GM23248 (cell line): ENCODE measurements at regions not wholly inside any gene's neighbourhood (a gene's known extent, or its start where the extent isn't known, plus 50 kb on each side); places are given as distances from the start of the nearest gene placed in this dataset.
"Not testable (repeated sequence)": the region's sequence is repeated elsewhere in the genome, so short reads cannot be mapped to it uniquely, and the experiment has no call there.

Experiments used
- DNase-seq: peaks from one replicate; pipeline ENCODE4 v3.0.0-alpha.2; 2015
- H2AFZ ChIP-seq: fragments of 200-600 bp; sonication (generic); 2 replicates; pipeline ENCODE4 v1.6.1; 2016; ENCODE audit warnings: antibody characterized with exemption
- H3F3A ChIP-seq: fragments of 200-600 bp; sonication (generic); 2 replicates; pipeline ENCODE4 v1.6.1; 2016; ENCODE audit warnings: mild to moderate bottlenecking, antibody characterized with exemption, mixed run types; ENCODE audit not compliant: insufficient read depth
- H3K27ac ChIP-seq: fragments of 200-600 bp; sonication (generic); 2 replicates; pipeline ENCODE4 v1.5.1; 2016; ENCODE audit warnings: mild to moderate bottlenecking
- H3K27me3 ChIP-seq: fragments of 200-600 bp; sonication (generic); replicated peaks from 2 replicates; pipeline ENCODE4 v1.6.1; 2016; ENCODE audit warnings: mild to moderate bottlenecking; ENCODE audit not compliant: insufficient read depth
- H3K36me3 ChIP-seq: fragments of 200-600 bp; sonication (generic); 2 replicates; pipeline ENCODE4 v1.6.1; 2016; ENCODE audit warnings: low read depth, mild to moderate bottlenecking
- H3K4me1 ChIP-seq: fragments of 200-600 bp; sonication (generic); 2 replicates; pipeline ENCODE4 v1.6.1; 2016; ENCODE audit warnings: mild to moderate bottlenecking; ENCODE audit not compliant: insufficient read depth
- H3K4me2 ChIP-seq: fragments of 200-600 bp; sonication (generic); one replicate; pipeline ENCODE4 v1.6.1; 2016; ENCODE audit warnings: mild to moderate bottlenecking; ENCODE audit not compliant: unreplicated experiment
- H3K4me3 ChIP-seq: fragments of 200-600 bp; sonication (generic); 2 replicates; pipeline ENCODE4 v1.5.1; 2016; ENCODE audit warnings: mild to moderate bottlenecking
- H3K79me2 ChIP-seq: fragments of 200-600 bp; sonication (generic); 2 replicates; pipeline ENCODE4 v1.6.1; 2016; ENCODE audit warnings: mild to moderate bottlenecking; ENCODE audit not compliant: insufficient read depth
- H3K9ac ChIP-seq: fragments of 200-600 bp; sonication (generic); 2 replicates; pipeline ENCODE4 v1.6.1; 2016; ENCODE audit warnings: mild to moderate bottlenecking
- H3K9me2 ChIP-seq: fragments of 200-600 bp; sonication (generic); 2 replicates; pipeline ENCODE4 v1.6.1; 2016; ENCODE audit warnings: mixed run types, mild to moderate bottlenecking, moderate library complexity; ENCODE audit not compliant: insufficient read depth
- H3K9me3 ChIP-seq: fragments of 200-600 bp; sonication (generic); one replicate; pipeline ENCODE4 v1.6.1; 2017; ENCODE audit warnings: low read depth
- H4K20me1 ChIP-seq: fragments of 200-600 bp; sonication (generic); 2 replicates; pipeline ENCODE4 v1.6.0; 2016; ENCODE audit not compliant: insufficient read depth
- EZH2 ChIP-seq: fragments of 200-600 bp; sonication (generic); IDR thresholded peaks from 2 replicates; pipeline ENCODE4 v1.6.1; 2018; ENCODE audit warnings: antibody characterized with exemption, mild to moderate bottlenecking; ENCODE audit not compliant: insufficient read depth, poor library complexity, severe bottlenecking
- EZH2phosphoT487 ChIP-seq: fragments of 200-600 bp; sonication (generic); IDR thresholded peaks from 2 replicates; pipeline ENCODE4 v1.6.1; 2018; ENCODE audit warnings: antibody characterized with exemption, moderate library complexity, mild to moderate bottlenecking, low read depth; ENCODE audit not compliant: insufficient read depth
- WGBS, 2 experiments: methylation state at CpG; one replicate each; pipeline ENCODE4 v1.1.6; 2015 to 2017; ENCODE audit warnings: low lambda C conversion rate in 2 of 2, low coverage in 1 of 2; ENCODE audit errors: missing lambda C conversion rate in 2 of 2; 5-methylcytosine and 5-hydroxymethylcytosine counted together
- in situ Hi-C: fragments of 300-500 bp; cut with MboI; formaldehyde crosslinking; loops from 2 replicates; pipeline ENCODE4 v1.15.0; 2020

DNA sequence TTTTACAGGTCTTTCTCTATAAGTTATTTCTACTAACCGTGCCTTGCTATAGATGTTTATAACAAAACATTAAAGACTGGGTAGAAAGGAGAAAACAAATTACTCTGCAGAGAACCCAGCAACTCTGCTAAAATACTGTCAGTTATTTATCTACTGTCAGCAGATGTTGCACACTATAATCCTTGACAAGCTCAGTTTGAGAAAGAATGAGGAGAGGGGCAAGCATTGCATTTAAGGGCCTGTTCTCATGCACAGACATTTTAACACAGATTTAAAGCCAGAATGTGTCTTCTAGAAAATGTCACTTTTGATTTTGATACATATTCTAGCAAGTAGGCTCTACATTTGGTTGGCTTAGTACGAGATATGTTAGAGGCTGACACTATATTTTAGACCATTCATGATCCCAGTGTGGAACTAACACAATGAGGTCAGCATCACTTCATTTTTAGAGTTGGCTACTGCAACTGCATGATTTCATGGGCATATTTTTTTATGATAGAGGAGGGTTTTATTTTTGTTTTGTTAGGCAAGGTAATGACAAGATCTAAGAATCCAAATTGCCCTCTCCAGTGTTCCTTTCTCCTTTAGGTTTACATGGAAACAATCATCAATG lies 516.4 kb downstream of the ZEB2 start:
- Histone ChIP-seq H3K9me2 (no peaks in the 10 kb centered on the region), H4K20me1 (no peaks in the 10 kb centered on the region), H3K27ac (no peak overlapping the region), H3K4me2 (no peak overlapping the region), H3K4me1 (no peaks in the 10 kb centered on the region), H3K79me2 (no peaks in the 10 kb centered on the region), H2AFZ (no peak overlapping the region), H3K9me3 (no peaks in the 10 kb centered on the region), H3K27me3 (no peaks in the 10 kb centered on the region), H3K36me3 (no peaks in the 10 kb centered on the region), H3K4me3 (no peak overlapping the region), H3K9ac (no peak overlapping the region), H3F3A (no peaks in the 10 kb centered on the region)
- 95 to 98% methylated on average over 2 of the region's 2 CpGs for WGBS, 2 experiments
- TF ChIP-seq EZH2 (no peak), EZH2phosphoT487 (no peak)
- in situ Hi-C loops, result no loop called here
- DNase-seq, result no peak

DNA sequence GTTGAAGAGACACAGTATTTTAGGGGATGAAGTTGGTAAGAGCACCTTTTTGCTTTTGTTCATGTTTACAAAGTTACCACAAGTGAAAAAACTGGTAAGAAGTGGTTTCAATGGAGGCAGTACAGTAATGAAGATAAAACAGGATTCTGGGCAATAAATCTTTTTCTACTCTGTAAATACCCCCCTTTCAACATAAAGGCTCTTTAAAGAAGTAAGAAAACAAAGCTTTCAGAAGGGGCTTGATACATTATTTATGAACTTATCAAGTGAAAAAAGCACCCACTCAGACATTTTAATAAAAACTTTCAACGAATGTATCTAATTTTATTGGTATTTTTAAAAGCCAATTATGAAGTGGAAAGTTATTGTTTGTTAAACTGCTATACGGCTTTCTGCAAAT lies 522.9 kb downstream of the ZEB2 start:
- Histone ChIP-seq H3K4me3 (no peak overlapping the region), H3K27me3 (no peaks in the 10 kb centered on the region), H3K4me1 (no peaks in the 10 kb centered on the region), H3K4me2 (no peak overlapping the region), H3K79me2 (no peaks in the 10 kb centered on the region), H3K27ac (no peak overlapping the region), H3K9ac (no peak overlapping the region), H3K36me3 (no peaks in the 10 kb centered on the region), H3K9me3 (no peaks in the 10 kb centered on the region), H4K20me1 (no peaks in the 10 kb centered on the region), H2AFZ (no peak overlapping the region), H3K9me2 (no peaks in the 10 kb centered on the region), H3F3A (no peaks in the 10 kb centered on the region)
- TF ChIP-seq EZH2phosphoT487, result no peak
- no peak for TF ChIP-seq EZH2
- DNase-seq, result no peak
- in situ Hi-C loops, result no loop called here
- 53 to 58% methylated on average over 2 of the region's 2 CpGs for WGBS, 2 experiments

DNA sequence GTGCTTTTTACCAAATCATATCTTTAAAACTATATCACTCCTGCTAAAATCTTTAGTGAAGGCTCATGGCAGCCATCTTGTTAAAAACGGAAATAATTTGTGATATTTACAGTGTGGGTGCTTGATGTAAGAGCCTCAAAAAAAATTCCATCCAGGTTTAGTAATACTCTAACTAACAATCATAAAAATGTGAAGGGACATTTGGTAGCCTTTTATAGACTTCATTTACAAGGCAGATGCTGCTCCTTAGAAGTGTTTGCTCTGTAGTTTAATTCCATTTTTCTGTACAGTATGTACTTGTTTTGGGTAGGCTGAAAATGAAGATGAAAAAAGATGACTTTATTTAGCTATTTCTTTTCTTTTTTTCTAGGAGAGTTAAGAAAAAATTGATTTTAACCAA lies 525.0 kb downstream of the ZEB2 start:
- TF ChIP-seq EZH2phosphoT487, result no peak
- no peak for TF ChIP-seq EZH2
- no peaks in the 10 kb centered on the region for H3K4me1 ChIP-seq
- no peak overlapping the region for H3K4me2 ChIP-seq
- in situ Hi-C loops, result no loop called here
- H2AFZ ChIP-seq, result peak overlapping the region; percentile 51
- no peak overlapping the region for H3K27ac ChIP-seq
- H3K9me3 ChIP-seq, result no peaks in the 10 kb centered on the region
- no peaks in the 10 kb centered on the region for H3K27me3 ChIP-seq
- H3K79me2 ChIP-seq, result no peaks in the 10 kb centered on the region
- no peaks in the 10 kb centered on the region for H3F3A ChIP-seq
- no peak overlapping the region for H3K9ac ChIP-seq
- no peaks in the 10 kb centered on the region for H4K20me1 ChIP-seq
- H3K9me2 ChIP-seq, result no peaks in the 10 kb centered on the region
- H3K4me3 ChIP-seq, result no peak overlapping the region
- WGBS, 2 experiments, result 60 to 70% methylated on average over 1 of the region's 1 CpG
- no peaks in the 10 kb centered on the region for H3K36me3 ChIP-seq
- DNase-seq, result peak; percentile 6

DNA sequence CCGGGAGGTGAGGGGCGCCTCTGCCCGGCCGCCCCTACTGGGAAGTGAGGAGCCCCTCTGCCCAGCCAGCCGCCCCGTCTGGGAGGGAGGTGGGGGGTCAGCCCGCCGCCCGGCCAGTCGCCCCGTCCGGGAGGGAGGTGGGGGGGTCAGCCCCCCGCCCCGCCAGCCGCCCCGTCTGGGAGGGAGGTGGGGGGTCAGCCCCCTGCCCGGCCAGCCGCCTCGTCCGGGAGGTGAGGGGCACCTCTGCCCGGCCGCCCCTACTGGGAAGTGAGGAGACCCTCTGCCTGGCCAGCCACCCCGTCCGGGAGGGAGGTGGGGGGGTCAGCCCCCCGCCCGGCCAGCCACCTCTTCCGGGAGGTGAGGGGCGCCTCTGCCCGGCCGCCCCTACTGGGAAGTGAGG lies 528.3 kb downstream of the ZEB2 start:
- H3K79me2 ChIP-seq, H4K20me1 ChIP-seq, H2AFZ ChIP-seq, DNase-seq, H3K27me3 ChIP-seq, H3K9ac ChIP-seq, H3K4me2 ChIP-seq, in situ Hi-C loops, H3K4me3 ChIP-seq, H3F3A ChIP-seq, H3K9me3 ChIP-seq, H3K9me2 ChIP-seq, H3K4me1 ChIP-seq, H3K36me3 ChIP-seq, H3K27ac ChIP-seq: not testable (repeated sequence)
- 95% methylated on average over 13 of the region's 30 CpGs; no CpG with 5 or more reads in 1 of the 2 experiments for WGBS, 2 experiments

DNA sequence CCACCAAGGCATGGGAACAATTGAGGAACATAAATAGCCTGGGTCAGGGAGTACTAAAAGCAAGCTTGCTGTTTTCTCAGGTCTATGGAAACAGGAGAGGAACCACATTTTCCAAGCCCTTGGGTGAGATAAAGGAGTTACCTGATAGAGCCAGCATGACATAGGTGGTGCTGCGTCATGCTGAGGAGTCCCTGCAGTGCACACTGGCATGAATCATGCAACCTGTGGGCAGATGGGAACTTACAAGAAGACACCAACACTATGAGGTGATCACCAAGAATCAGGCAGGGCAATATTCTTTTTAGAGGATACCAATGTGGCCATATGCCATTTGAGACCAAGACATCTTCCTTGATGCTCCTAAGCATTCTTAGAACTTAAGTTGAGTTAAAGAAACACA lies 531.8 kb downstream of the ZEB2 start:
- no peak overlapping the region for H3K4me2 ChIP-seq
- no peaks in the 10 kb centered on the region for H3K9me2 ChIP-seq
- no peaks in the 10 kb centered on the region for H3F3A ChIP-seq
- no peaks in the 10 kb centered on the region for H3K4me1 ChIP-seq
- no peaks in the 10 kb centered on the region for H3K79me2 ChIP-seq
- no peaks in the 10 kb centered on the region for H4K20me1 ChIP-seq
- no peak for TF ChIP-seq EZH2
- TF ChIP-seq EZH2phosphoT487, result no peak
- no peak overlapping the region for H3K9ac ChIP-seq
- 94 to 100% methylated on average over 1 of the region's 1 CpG for WGBS, 2 experiments
- in situ Hi-C loops, result no loop called here
- no peak overlapping the region for H3K27ac ChIP-seq
- H3K36me3 ChIP-seq, result no peaks in the 10 kb centered on the region
- H3K27me3 ChIP-seq, result no peaks in the 10 kb centered on the region
- no peaks in the 10 kb centered on the region for H3K9me3 ChIP-seq
- no peak overlapping the region for H3K4me3 ChIP-seq
- H2AFZ ChIP-seq, result no peak overlapping the region
- DNase-seq, result no peak
